Gastroesophageal sphincter (tissue), 4 donors: ENCODE measurements at regions not wholly inside any gene's neighbourhood (a gene's known extent, or its start where the extent isn't known, plus 50 kb on each side); places are given as distances from the start of the nearest gene placed in this dataset.

Experiments used
- ATAC-seq: fragments of 150-250 bp; one replicate; pipeline ENCODE4 v1.9.1; 2016; ENCODE audit warnings: mild to moderate bottlenecking, moderate library complexity
- H3K27ac ChIP-seq, 4 donors: fragments of 200-600 bp; sonication (generic) in 3 of 4; 1 replicate in 3 of 4; 2 replicates in 1 of 4; pipeline ENCODE4 v1.5.1; 2016 to 2019
- H3K27me3 ChIP-seq: fragments of 200-600 bp; sonication (generic); one replicate; pipeline ENCODE4 v1.5.1; 2019
- H3K36me3 ChIP-seq, 2 donors: fragments of 200-600 bp; sonication (generic); one replicate each; pipeline ENCODE4 v1.5.1; 2019; ENCODE audit warnings: control low read depth in 1 of 2
- H3K4me1 ChIP-seq, 3 donors: fragments of 200-600 bp; sonication (generic); 1 replicate in 2 of 3; 2 replicates in 1 of 3; pipeline ENCODE4 v1.5.1; 2016 to 2019; ENCODE audit warnings: control low read depth in 2 of 3
- H3K4me3 ChIP-seq, 2 donors: fragments of 200-600 bp; sonication (generic); one replicate each; pipeline ENCODE4 v1.5.1; 2019; ENCODE audit warnings: mild to moderate bottlenecking in 1 of 2, moderate library complexity in 1 of 2
- H3K9me3 ChIP-seq, 3 donors: fragments of 200-600 bp; sonication (generic); one replicate each; pipeline ENCODE4 v1.5.1; 2017 to 2019; ENCODE audit warnings: control low read depth in 2 of 3
- CTCF ChIP-seq, 4 experiments: fragments of 200-600 bp in 2 of 4; fragments of 450-650 bp in 2 of 4; sonication (generic) in 1 of 4; IDR thresholded peaks; one replicate each; pipeline ENCODE4 v1.5.1; 2017 to 2019; ENCODE audit warnings: antibody characterized with exemption in 4 of 4, mild to moderate bottlenecking in 2 of 4, moderate library complexity in 2 of 4
- EP300 ChIP-seq: sonication (generic); formaldehyde crosslinking; IDR thresholded peaks from one replicate; pipeline ENCODE4 v1.6.1; 2017; ENCODE audit warnings: antibody characterized with exemption, mild to moderate bottlenecking
- POLR2A ChIP-seq, 2 donors: fragments of 450-650 bp; IDR thresholded peaks; one replicate each; pipeline ENCODE4 v1.6.1; 2017; ENCODE audit warnings: antibody characterized with exemption in 2 of 2, mild to moderate bottlenecking in 2 of 2, moderate library complexity in 1 of 2
- POLR2AphosphoS5 ChIP-seq: sonication (generic); formaldehyde crosslinking; IDR thresholded peaks from one replicate; pipeline ENCODE4 v1.6.1; 2017; ENCODE audit warnings: antibody characterized with exemption
- WGBS, 2 donors: methylation state at CpG; one replicate each; pipeline ENCODE4 v1.1.5; 2018; ENCODE audit warnings: low coverage in 1 of 2; 5-methylcytosine and 5-hydroxymethylcytosine counted together

- TF ChIP-seq POLR2AphosphoS5 = no peak
- TF ChIP-seq EP300 = no peak
- no peak for TF ChIP-seq POLR2A (IDR thresholded peaks at IDR 0.05)
- no peak for TF ChIP-seq CTCF (IDR thresholded peaks at IDR 0.05)
- Histone ChIP-seq H3K27ac (no peak overlapping the region), H3K36me3 (no peaks in the 10 kb centered on the region), H3K27me3 (peaks cover 32% of the 10 kb centered on the region), H3K9me3 (no peaks in the 10 kb centered on the region), H3K4me3 (no peak overlapping the region), H3K4me1 (no peaks in the 10 kb centered on the region)
- no peak for ATAC-seq
- WGBS, 2 donors = 40 to 65% methylated on average over 3 to 4 of the region's 4 CpGs
Measured at GRCh38 chr14:94876306-94876705, 106.4 kb upstream of the GSC start.

- H3K9me3 ChIP-seq = no peaks in the 10 kb centered on the region
- no peak overlapping the region for H3K27ac ChIP-seq
- WGBS, 2 donors = 48 to 62% methylated on average over 6 of the region's 6 CpGs
- H3K36me3 ChIP-seq = no peaks in the 10 kb centered on the region
- H3K4me3 ChIP-seq = no peak overlapping the region
- no peak for TF ChIP-seq POLR2AphosphoS5
- TF ChIP-seq CTCF (IDR thresholded peaks at IDR 0.05) = no peak
- TF ChIP-seq POLR2A (IDR thresholded peaks at IDR 0.05) = no peak
- no peak for TF ChIP-seq EP300
- no peaks in the 10 kb centered on the region for H3K4me1 ChIP-seq
- ATAC-seq = no peak
- H3K27me3 ChIP-seq = peaks cover 35% of the 10 kb centered on the region
Measured at GRCh38 chr14:94875256-94875655, 105.3 kb upstream of the GSC start.

GRCh38 chr14:94868772-94869072 lies 98.8 kb upstream of the GSC start:
- no peaks in the 10 kb centered on the region for H3K36me3 ChIP-seq
- no peak overlapping the region for H3K27ac ChIP-seq
- no peak overlapping the region for H3K4me3 ChIP-seq
- no peaks in the 10 kb centered on the region for H3K9me3 ChIP-seq
- TF ChIP-seq EP300 (no peak), CTCF (IDR thresholded peaks at IDR 0.05) (no peak), POLR2AphosphoS5 (no peak), POLR2A (IDR thresholded peaks at IDR 0.05) (no peak)
- ATAC-seq = no peak
- no peaks in the 10 kb centered on the region for H3K4me1 ChIP-seq
- H3K27me3 ChIP-seq = peaks cover 49% of the 10 kb centered on the region
- 92 to 96% methylated on average over 2 to 3 of the region's 3 CpGs for WGBS, 2 donors

GRCh38 chr14:94867946-94868771 lies 98.2 kb upstream of the GSC start:
- TF ChIP-seq CTCF (IDR thresholded peaks at IDR 0.05) (no peak), POLR2AphosphoS5 (no peak), EP300 (no peak), POLR2A (IDR thresholded peaks at IDR 0.05) (no peak)
- Histone ChIP-seq H3K27ac (no peak overlapping the region), H3K36me3 (no peaks in the 10 kb centered on the region), H3K27me3 (peaks cover 49% of the 10 kb centered on the region), H3K4me3 (no peak overlapping the region), H3K4me1 (no peaks in the 10 kb centered on the region), H3K9me3 (no peaks in the 10 kb centered on the region)
- 64 to 69% methylated on average over 13 of the region's 20 CpGs for WGBS, 2 donors
- ATAC-seq = no peak

- Histone ChIP-seq H3K27me3 (peaks cover 52% of the 10 kb centered on the region), H3K4me3 (no peak overlapping the region), H3K27ac (no peak overlapping the region), H3K4me1 (no peaks in the 10 kb centered on the region), H3K36me3 (no peaks in the 10 kb centered on the region), H3K9me3 (no peaks in the 10 kb centered on the region)
- TF ChIP-seq EP300 = no peak
- TF ChIP-seq POLR2A (IDR thresholded peaks at IDR 0.05) = no peak
- no peak for TF ChIP-seq CTCF (IDR thresholded peaks at IDR 0.05)
- TF ChIP-seq POLR2AphosphoS5 = no peak
- no peak for ATAC-seq
- 90 to 98% methylated on average over 4 to 6 of the region's 6 CpGs for WGBS, 2 donors
Measured at GRCh38 chr14:94867209-94867608, 97.3 kb upstream of the GSC start.
